K562 (cell line): ENCODE measurements at regions not wholly inside any gene's neighbourhood (a gene's known extent, or its start where the extent isn't known, plus 50 kb on each side); places are given as distances from the start of the nearest gene placed in this dataset.

ENCODE experiments used
- ATF1 ChIP-seq, 2 experiments: fragments of 450-650 bp in 1 of 2; IDR thresholded peaks; 2 replicates each; pipeline ENCODE4 v1.6.1; 2016; ENCODE audit warnings: missing compliant biosample characterization in 1 of 2, missing genetic modification characterization in 1 of 2
- CEBPG ChIP-seq, 3 experiments: fragments of 200-800 bp in 1 of 3; sonication (Bioruptor generic) in 1 of 3; sonication (generic) in 1 of 3; formaldehyde crosslinking in 1 of 3; IDR thresholded peaks in 2 of 3; conservative IDR thresholded peaks in 1 of 3; 2 replicates each; pipeline versions ENCODE4 v1.6.1 to v1.8.0; 2016 to 2022; ENCODE audit warnings: missing compliant biosample characterization in 2 of 3, missing genetic modification characterization in 2 of 3, mild to moderate bottlenecking in 1 of 3, missing genetic modification reagents in 1 of 3
- ETV1 ChIP-seq: fragments of 450-650 bp; conservative IDR thresholded peaks from 2 replicates; pipeline ENCODE4 v1.6.1; 2016; ENCODE audit warnings: missing genetic modification characterization, control low read depth, low read depth, missing compliant biosample characterization
- MEIS2 ChIP-seq: fragments of 450-650 bp; IDR thresholded peaks from 2 replicates; pipeline ENCODE4 v1.6.1; 2014; ENCODE audit warnings: mild to moderate bottlenecking; ENCODE audit not compliant: partially characterized antibody
- NCOA1 ChIP-seq: fragments of 450-650 bp; IDR thresholded peaks from 2 replicates; pipeline ENCODE4 v1.6.1; 2016; ENCODE audit warnings: low read depth
- PPARD ChIP-seq: fragments of 250-450 bp; sonication (Bioruptor Pico); IDR thresholded peaks from 2 replicates; pipeline ENCODE4 v1.8.0; 2022; ENCODE audit warnings: inconsistent platforms, mild to moderate bottlenecking, moderate library complexity
- PURB ChIP-seq: sonication (generic); formaldehyde crosslinking; IDR thresholded peaks from 2 replicates; pipeline ENCODE4 v1.9.0; 2021; ENCODE audit warnings: low read depth, mild to moderate bottlenecking, missing genetic modification reagents
- RAD21 ChIP-seq, 2 experiments: fragments of 250-450 bp in 1 of 2; fragments of 450-650 bp in 1 of 2; sonication (Bioruptor Pico) in 1 of 2; formaldehyde crosslinking in 1 of 2; IDR thresholded peaks in 1 of 2; conservative IDR thresholded peaks in 1 of 2; 2 replicates each; pipeline versions ENCODE4 v1.4.0 to v1.8.0; 2020 to 2022; ENCODE audit warnings: mild to moderate bottlenecking in 2 of 2, moderate library complexity in 1 of 2
- SMAD1 ChIP-seq: fragments of 150-350 bp; IDR thresholded peaks from 2 replicates; pipeline ENCODE4 v1.6.1; 2014; ENCODE audit warnings: low read length, low read depth; ENCODE audit not compliant: partially characterized antibody
- TAF7 ChIP-seq: fragments of 450-650 bp; IDR thresholded peaks from 2 replicates; pipeline ENCODE4 v1.6.1; 2016; ENCODE audit warnings: missing genetic modification characterization, missing compliant biosample characterization
- ZNF212 ChIP-seq: fragments of 450-650 bp; formaldehyde crosslinking; IDR thresholded peaks from 2 replicates; pipeline ENCODE4 v1.4.0; 2020; ENCODE audit warnings: mild to moderate bottlenecking
- ZNF316 ChIP-seq: fragments of 450-650 bp; IDR thresholded peaks from 2 replicates; pipeline ENCODE4 v1.6.1; 2016
- ZNF384 ChIP-seq: IDR thresholded peaks from 2 replicates; pipeline ENCODE4 v1.6.1; 2012; ENCODE audit warnings: low read depth, low read length, improper control_type of control experiment
- ZNF431 ChIP-seq: sonication (generic); formaldehyde crosslinking; IDR thresholded peaks from 2 replicates; pipeline ENCODE4 v1.8.0; 2022; ENCODE audit warnings: mild to moderate bottlenecking, missing genetic modification reagents
- TF ChIP-seq, protein P1 (sequence below), 2 experiments: fragments of 450-650 bp in 1 of 2; sonication (generic) in 1 of 2; formaldehyde crosslinking in 1 of 2; IDR thresholded peaks; 2 replicates each; pipeline versions ENCODE4 v1.7.1 to v1.9.0; 2016 to 2022; ENCODE audit warnings: inconsistent platforms in 1 of 2, mild to moderate bottlenecking in 1 of 2, missing genetic modification reagents in 1 of 2
- TF ChIP-seq, protein P2 (sequence below), 2 experiments: fragments of 250-450 bp in 1 of 2; fragments of 450-650 bp in 1 of 2; sonication (Bioruptor Pico) in 1 of 2; IDR thresholded peaks; 2 replicates each; pipeline versions ENCODE4 v1.6.1 to v1.8.0; 2016 to 2021; ENCODE audit warnings: mild to moderate bottlenecking in 2 of 2, moderate library complexity in 2 of 2, missing compliant biosample characterization in 1 of 2, missing genetic modification characterization in 1 of 2
- TF ChIP-seq, protein P3 (sequence below): sonication (generic); formaldehyde crosslinking; IDR thresholded peaks from 2 replicates; pipeline ENCODE4 v1.8.0; 2022; ENCODE audit warnings: mild to moderate bottlenecking, missing genetic modification reagents

DNA sequence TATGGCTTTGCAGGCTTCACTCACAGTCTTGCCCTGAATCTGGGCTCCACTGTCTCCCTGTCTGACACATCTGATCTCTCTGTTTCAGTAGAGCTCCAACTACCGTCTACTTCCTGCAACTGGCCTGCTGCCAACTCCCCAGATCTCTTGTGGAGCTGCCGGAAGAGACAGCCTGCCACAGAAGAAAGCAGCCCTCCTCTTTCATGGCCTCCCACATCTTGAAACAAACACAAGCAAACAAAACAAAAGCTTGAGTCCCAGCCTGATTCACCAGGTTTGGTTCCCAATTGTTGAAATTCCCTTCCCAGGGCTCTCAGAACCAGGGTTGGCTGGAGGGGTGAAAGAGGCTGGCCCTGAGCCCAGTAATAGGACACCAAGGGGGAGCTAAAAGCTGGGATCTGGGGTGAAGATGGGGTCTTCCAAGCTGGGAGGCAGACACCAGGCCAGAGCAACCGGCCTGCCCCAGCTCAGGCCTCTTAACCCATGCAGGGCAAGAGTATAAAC lies 55.3 kb upstream of the CA12 start (continued):
- TF ChIP-seq, protein P1, sequence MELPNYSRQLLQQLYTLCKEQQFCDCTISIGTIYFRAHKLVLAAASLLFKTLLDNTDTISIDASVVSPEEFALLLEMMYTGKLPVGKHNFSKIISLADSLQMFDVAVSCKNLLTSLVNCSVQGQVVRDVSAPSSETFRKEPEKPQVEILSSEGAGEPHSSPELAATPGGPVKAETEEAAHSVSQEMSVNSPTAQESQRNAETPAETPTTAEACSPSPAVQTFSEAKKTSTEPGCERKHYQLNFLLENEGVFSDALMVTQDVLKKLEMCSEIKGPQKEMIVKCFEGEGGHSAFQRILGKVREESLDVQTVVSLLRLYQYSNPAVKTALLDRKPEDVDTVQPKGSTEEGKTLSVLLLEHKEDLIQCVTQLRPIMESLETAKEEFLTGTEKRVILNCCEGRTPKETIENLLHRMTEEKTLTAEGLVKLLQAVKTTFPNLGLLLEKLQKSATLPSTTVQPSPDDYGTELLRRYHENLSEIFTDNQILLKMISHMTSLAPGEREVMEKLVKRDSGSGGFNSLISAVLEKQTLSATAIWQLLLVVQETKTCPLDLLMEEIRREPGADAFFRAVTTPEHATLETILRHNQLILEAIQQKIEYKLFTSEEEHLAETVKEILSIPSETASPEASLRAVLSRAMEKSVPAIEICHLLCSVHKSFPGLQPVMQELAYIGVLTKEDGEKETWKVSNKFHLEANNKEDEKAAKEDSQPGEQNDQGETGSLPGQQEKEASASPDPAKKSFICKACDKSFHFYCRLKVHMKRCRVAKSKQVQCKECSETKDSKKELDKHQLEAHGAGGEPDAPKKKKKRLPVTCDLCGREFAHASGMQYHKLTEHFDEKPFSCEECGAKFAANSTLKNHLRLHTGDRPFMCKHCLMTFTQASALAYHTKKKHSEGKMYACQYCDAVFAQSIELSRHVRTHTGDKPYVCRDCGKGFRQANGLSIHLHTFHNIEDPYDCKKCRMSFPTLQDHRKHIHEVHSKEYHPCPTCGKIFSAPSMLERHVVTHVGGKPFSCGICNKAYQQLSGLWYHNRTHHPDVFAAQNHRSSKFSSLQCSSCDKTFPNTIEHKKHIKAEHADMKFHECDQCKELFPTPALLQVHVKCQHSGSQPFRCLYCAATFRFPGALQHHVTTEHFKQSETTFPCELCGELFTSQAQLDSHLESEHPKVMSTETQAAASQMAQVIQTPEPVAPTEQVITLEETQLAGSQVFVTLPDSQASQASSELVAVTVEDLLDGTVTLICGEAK (IDR thresholded peaks at IDR 0.05), result 0 out of 2 replicates have a peak, but pooled peaks have one; percentile 21
- TF ChIP-seq, protein P1 (CRISPR knock-in tag; IDR thresholded peaks at IDR 0.05), result no peak
- TF ChIP-seq, protein P2, sequence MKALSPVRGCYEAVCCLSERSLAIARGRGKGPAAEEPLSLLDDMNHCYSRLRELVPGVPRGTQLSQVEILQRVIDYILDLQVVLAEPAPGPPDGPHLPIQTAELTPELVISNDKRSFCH (CRISPR knock-in tag; IDR thresholded peaks at IDR 0.05), result no peak
- TF ChIP-seq, protein P2 (tag; IDR thresholded peaks at IDR 0.05), result no peak
- TF ChIP-seq NCOA1, result no peak
- peak; percentile 11 to 49; a peak in 3 of 4 replicates for TF ChIP-seq RAD21 (CRISPR knock-in tag; conservative IDR thresholded peaks at IDR 0.05 in 1 of 2, IDR thresholded peaks at IDR 0.05 in 1 of 2)
- TF ChIP-seq ZNF384, result no peak
- no peak for TF ChIP-seq ZNF212 (CRISPR knock-in tag)
- TF ChIP-seq ETV1 (tag), result peak; percentile 92
- TF ChIP-seq ZNF316, result no peak
- TF ChIP-seq SMAD1, result peak; percentile 98
- no peak for TF ChIP-seq CEBPG (CRISPR knock-in tag; IDR thresholded peaks at IDR 0.05)
- no peak for TF ChIP-seq CEBPG (tag; conservative IDR thresholded peaks at IDR 0.05 in 1 of 2, IDR thresholded peaks at IDR 0.05 in 1 of 2)
- no peak for TF ChIP-seq PURB (CRISPR knock-in tag)
- no peak for TF ChIP-seq PPARD
- TF ChIP-seq ATF1 (CRISPR knock-in tag; IDR thresholded peaks at IDR 0.05), result no peak
- TF ChIP-seq ATF1 (tag; IDR thresholded peaks at IDR 0.05), result no peak
- TF ChIP-seq MEIS2, result peak; percentile 80
- peak; percentile 40; the same call in 1 of the 2 replicates for TF ChIP-seq TAF7 (tag)
- no peak for TF ChIP-seq ZNF431 (CRISPR knock-in tag)
- TF ChIP-seq, protein P3, sequence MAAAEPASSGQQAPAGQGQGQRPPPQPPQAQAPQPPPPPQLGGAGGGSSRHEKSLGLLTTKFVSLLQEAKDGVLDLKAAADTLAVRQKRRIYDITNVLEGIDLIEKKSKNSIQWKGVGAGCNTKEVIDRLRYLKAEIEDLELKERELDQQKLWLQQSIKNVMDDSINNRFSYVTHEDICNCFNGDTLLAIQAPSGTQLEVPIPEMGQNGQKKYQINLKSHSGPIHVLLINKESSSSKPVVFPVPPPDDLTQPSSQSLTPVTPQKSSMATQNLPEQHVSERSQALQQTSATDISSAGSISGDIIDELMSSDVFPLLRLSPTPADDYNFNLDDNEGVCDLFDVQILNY (CRISPR knock-in tag), result no peak
